HCT116 (cell line): ENCODE measurements at regions not wholly inside any gene's neighbourhood (a gene's known extent, or its start where the extent isn't known, plus 50 kb on each side); places are given as distances from the start of the nearest gene placed in this dataset.

Experiments
- ATAC-seq: fragments of 200-7000 bp; cut with Tn5 transposase; 2 replicates; pipeline ENCODE4 v1.9.1; 2020; ENCODE audit warnings: mild to moderate bottlenecking, moderate library complexity
- BruUV-seq: library from RNA; stranded (reverse); fragments of 400-500 nt; replicated peaks from 2 replicates; lab custom pipeline; 2021; lab: Mats Ljungman, UMichigan
- CTCF ChIA-PET: fragments of 300-600 bp; sonication (Branson Sonifier 250); formaldehyde crosslinking; loops from one replicate; lab custom pipeline; 2021; ENCODE audit warnings: antibody characterized with exemption; lab: Charles Lee
- POLR2A ChIA-PET: fragments of 300-600, 350-600 bp; sonication (Branson Sonifier 250); formaldehyde crosslinking; loops from one replicate; lab custom pipeline; 2021; ENCODE audit warnings: antibody characterized with exemption; lab: Charles Lee
- RAD21 ChIA-PET, 2 experiments: fragments of 300-600 bp; sonication (Branson Sonifier 250); formaldehyde crosslinking; loops; one replicate each; lab custom pipeline; 2023; ENCODE audit warnings: low total read pairs in 2 of 2; ENCODE audit not compliant: uncharacterized antibody in 2 of 2, unreplicated experiment in 2 of 2, low non-redundant PET in 1 of 2; lab: Charles Lee
- DNase-seq: peaks from one replicate; pipeline ENCODE4 v3.0.0-alpha.2; 2010; ENCODE audit warnings: low read depth, low spot score
- H2AFZ ChIP-seq: fragments of 200-600 bp; shearing (Covaris generic), sonication (generic); 2 replicates; pipeline ENCODE4 v1.6.1; 2017; ENCODE audit warnings: low read depth, mixed run types, mixed read lengths, antibody characterized with exemption, low read length; ENCODE audit not compliant: poor library complexity, severe bottlenecking
- H3K27ac ChIP-seq: 2 replicates; pipeline ENCODE4 v1.5.1; 2012; ENCODE audit warnings: low read depth, low read length
- H3K27me3 ChIP-seq: fragments of 200-600 bp; sonication (generic); 2 replicates; pipeline ENCODE4 v1.6.1; 2016; ENCODE audit warnings: mixed run types, low read length, mixed read lengths; ENCODE audit not compliant: insufficient read depth
- H3K36me3 ChIP-seq, 2 experiments: fragments of 200-500 bp in 1 of 2; fragments of 200-600 bp in 1 of 2; sonication (Bioruptor generic) in 1 of 2; sonication (generic) in 1 of 2; 2 replicates each; pipeline versions ENCODE4 v1.5.1 to v1.6.1; 2014 to 2016; ENCODE audit warnings: low read length in 2 of 2, inconsistent platforms in 1 of 2, mixed read lengths in 1 of 2, mixed run types in 1 of 2; ENCODE audit not compliant: insufficient read depth in 2 of 2, control insufficient read depth in 1 of 2
- H3K4me1 ChIP-seq, 2 experiments: fragments of 200-600 bp in 1 of 2; sonication (generic) in 1 of 2; 2 replicates each; pipeline versions ENCODE4 v1.5.1 to v1.6.1; 2012 to 2017; ENCODE audit warnings: low read length in 2 of 2, inconsistent platforms in 1 of 2, mild to moderate bottlenecking in 1 of 2, mixed read lengths in 1 of 2, mixed run types in 1 of 2, moderate library complexity in 1 of 2; ENCODE audit not compliant: insufficient read depth in 2 of 2, control insufficient read depth in 1 of 2
- H3K4me2 ChIP-seq: fragments of 200-600 bp; sonication (generic); 2 replicates; pipeline ENCODE4 v1.6.1; 2017; ENCODE audit warnings: mixed run types, low read length, mixed read lengths
- H3K4me3 ChIP-seq, 2 experiments: fragments of 200-600 bp in 1 of 2; sonication (generic) in 1 of 2; replicated peaks in 1 of 2; 2 replicates each; pipeline ENCODE4 v1.5.1; 2011 to 2016; ENCODE audit warnings: low read length in 2 of 2, control low read depth in 1 of 2, low read depth in 1 of 2, mild to moderate bottlenecking in 1 of 2, mixed read lengths in 1 of 2, mixed run types in 1 of 2
- H3K79me2 ChIP-seq: fragments of 200-600 bp; sonication (generic); 2 replicates; pipeline ENCODE4 v1.6.1; 2017; ENCODE audit warnings: mild to moderate bottlenecking, mixed run types, low read length, moderate library complexity, mixed read lengths; ENCODE audit not compliant: insufficient read depth
- H3K9ac ChIP-seq: fragments of 200-600 bp; sonication (generic); 2 replicates; pipeline ENCODE4 v1.6.1; 2016; ENCODE audit warnings: low read length, mixed read lengths
- H3K9me2 ChIP-seq: fragments of 200-600 bp; sonication (generic), shearing (Covaris generic); 2 replicates; pipeline ENCODE4 v1.6.1; 2017; ENCODE audit warnings: mixed run types, mild to moderate bottlenecking, moderate library complexity; ENCODE audit not compliant: insufficient read depth
- H3K9me3 ChIP-seq, 2 experiments: fragments of 200-500 bp in 1 of 2; fragments of 200-600 bp in 1 of 2; sonication (Bioruptor generic) in 1 of 2; sonication (generic) in 1 of 2; 2 replicates each; pipeline ENCODE4 v1.6.1; 2014 to 2017; ENCODE audit warnings: low read length in 2 of 2, mixed read lengths in 2 of 2, inconsistent platforms in 1 of 2, low read depth in 1 of 2, mild to moderate bottlenecking in 1 of 2, mixed run types in 1 of 2, moderate library complexity in 1 of 2; ENCODE audit not compliant: control insufficient read depth in 1 of 2, insufficient read depth in 1 of 2
- H4K20me1 ChIP-seq: fragments of 200-600 bp; sonication (generic), shearing (Covaris generic); 2 replicates; pipeline ENCODE4 v1.6.1; 2017; ENCODE audit warnings: mixed run types, mild to moderate bottlenecking, moderate library complexity; ENCODE audit not compliant: insufficient read depth
- CBX3 ChIP-seq: IDR thresholded peaks from 2 replicates; pipeline ENCODE4 v1.6.1; 2012; ENCODE audit warnings: low read depth
- CEBPB ChIP-seq: IDR thresholded peaks from 2 replicates; pipeline ENCODE4 v1.6.1; 2012; ENCODE audit warnings: low read depth
- CTCF ChIP-seq, 3 experiments: fragments of 200-600 bp in 1 of 3; sonication (generic) in 1 of 3; IDR thresholded peaks in 2 of 3; conservative IDR thresholded peaks in 1 of 3; 2 replicates each; pipeline ENCODE4 v1.5.1; 2012 to 2017; ENCODE audit warnings: low read depth in 2 of 3, low read length in 2 of 3, antibody characterized with exemption in 1 of 3, borderline replicate concordance in 1 of 3, control low read depth in 1 of 3, mild to moderate bottlenecking in 1 of 3, mixed read lengths in 1 of 3, mixed run types in 1 of 3, moderate library complexity in 1 of 3; ENCODE audit not compliant: insufficient read depth in 1 of 3
- EGR1 ChIP-seq: IDR thresholded peaks from 2 replicates; pipeline ENCODE4 v1.6.1; 2012; ENCODE audit warnings: low read depth
- ELF1 ChIP-seq: IDR thresholded peaks from 2 replicates; pipeline ENCODE4 v1.6.1; 2012; ENCODE audit warnings: low read depth, borderline replicate concordance
- EZH2 ChIP-seq: fragments of 200-600 bp; sonication (generic); IDR thresholded peaks from 2 replicates; pipeline ENCODE4 v1.6.1; 2017; ENCODE audit warnings: antibody characterized with exemption, mixed run types
- EZH2phosphoT487 ChIP-seq: fragments of 200-600 bp; IDR thresholded peaks from 2 replicates; pipeline ENCODE4 v1.6.1; 2018; ENCODE audit warnings: antibody characterized with exemption, borderline replicate concordance
- JUND ChIP-seq: IDR thresholded peaks from 2 replicates; pipeline ENCODE4 v1.6.1; 2012
- MAX ChIP-seq: IDR thresholded peaks from 2 replicates; pipeline ENCODE4 v1.6.1; 2012
- POLR2A ChIP-seq: IDR thresholded peaks from 2 replicates; pipeline ENCODE4 v1.7.0; 2011; ENCODE audit warnings: borderline replicate concordance; ENCODE audit not compliant: insufficient read depth, insufficient read length; ENCODE audit errors: extremely low read depth
- POLR2AphosphoS5 ChIP-seq: IDR thresholded peaks from 2 replicates; pipeline ENCODE4 v1.6.1; 2011; ENCODE audit warnings: mild to moderate bottlenecking, low read depth, low read length, moderate library complexity
- RAD21 ChIP-seq: IDR thresholded peaks from 2 replicates; pipeline ENCODE4 v1.6.1; 2012; ENCODE audit warnings: low read depth, mild to moderate bottlenecking
- SIN3A ChIP-seq: IDR thresholded peaks from 2 replicates; pipeline ENCODE4 v1.6.1; 2012; ENCODE audit warnings: low read depth
- SP1 ChIP-seq: IDR thresholded peaks from 2 replicates; pipeline ENCODE4 v1.6.1; 2012; ENCODE audit warnings: low read depth
- SRF ChIP-seq: IDR thresholded peaks from 2 replicates; pipeline ENCODE4 v1.6.1; 2012; ENCODE audit warnings: low read depth
- TCF7L2 ChIP-seq: IDR thresholded peaks from 2 replicates; pipeline ENCODE4 v1.7.0; 2011; ENCODE audit warnings: borderline replicate concordance, inconsistent platforms; ENCODE audit not compliant: insufficient read depth, insufficient read length; ENCODE audit errors: extremely low read depth
- YY1 ChIP-seq: IDR thresholded peaks from 2 replicates; pipeline ENCODE4 v1.6.1; 2011; ENCODE audit warnings: low read length, low read depth, moderate library complexity, mild to moderate bottlenecking; ENCODE audit not compliant: insufficient replicate concordance; ENCODE audit errors: extremely low read depth
- ZBTB33 ChIP-seq: IDR thresholded peaks from 2 replicates; pipeline ENCODE4 v1.6.1; 2011; ENCODE audit warnings: mild to moderate bottlenecking, low read length, moderate library complexity; ENCODE audit not compliant: insufficient replicate concordance; ENCODE audit errors: extremely low read depth
- ZFX ChIP-seq: fragments of 450-650 bp; IDR thresholded peaks from 2 replicates; pipeline ENCODE4 v1.6.1; 2017
- intact Hi-C: fragments of 100-400 bp; cut with micrococcal nuclease; formaldehyde crosslinking; loops from 2 replicates; pipeline ENCODE4 v1.10.0; 2022

- BruUV-seq, result no TSS peak
- Histone ChIP-seq H3K27me3 (no peaks in the 10 kb centered on the region), H3K4me1 (no peaks in the 10 kb centered on the region), H3K79me2 (no peaks in the 10 kb centered on the region), H2AFZ (no peak overlapping the region), H3K27ac (no peak overlapping the region), H3K9me2 (no peaks in the 10 kb centered on the region), H3K36me3 (no peaks in the 10 kb centered on the region), H3K9me3 (no peaks in the 10 kb centered on the region), H3K9ac (no peak overlapping the region), H4K20me1 (no peaks in the 10 kb centered on the region), H3K4me3 (no peak overlapping the region), H3K4me2 (no peak overlapping the region)
- intact Hi-C loops, result no loop called here
- TF ChIP-seq EZH2phosphoT487 (no peak), ELF1 (no peak), POLR2A (no peak), CTCF (IDR thresholded peaks at IDR 0.05 in 2 of 3, conservative IDR thresholded peaks at IDR 0.05 in 1 of 3; ENCODE audit: borderline replicate concordance in 1 of 3, insufficient read depth in 1 of 3, low read depth in 2 of 3, low read length in 2 of 3) (no peak), SP1 (no peak), EGR1 (no peak), TCF7L2 (no peak), RAD21 (no peak), CBX3 (no peak), JUND (no peak), SIN3A (no peak), CEBPB (no peak), SRF (no peak), ZBTB33 (no peak), MAX (no peak), EZH2 (no peak), YY1 (no peak), ZFX (no peak), POLR2AphosphoS5 (no peak)
- no peak for ATAC-seq
- ChIA-PET RAD21 (no interaction called here), CTCF (no interaction called here), POLR2A (no interaction called here)
- DNase-seq, result no peak
These were observed 663.9 kb upstream of the RGMB start for GRCh38 chr5:98109561-98110006.
